Mesenchymal stem cell (in vitro differentiated cells and primary cell): ENCODE measurements at regions not wholly inside any gene's neighbourhood (a gene's known extent, or its start where the extent isn't known, plus 50 kb on each side); places are given as distances from the start of the nearest gene placed in this dataset.
A peak's percentile ranks its signal among the peaks of the same experiment; 100 is the strongest.
"Not testable (repeated sequence)": the region's sequence is repeated elsewhere in the genome, so short reads cannot be mapped to it uniquely, and the experiment has no call there.

Experiments
- DNase-seq: peaks from one replicate; pipeline ENCODE4 v3.0.0-alpha.2; 2013
- H2AFZ ChIP-seq: one replicate; pipeline ENCODE4 v1.6.1; 2013; ENCODE audit warnings: low read depth, mild to moderate bottlenecking, control low read depth, inconsistent platforms, low read length, moderate library complexity
- H2AK5ac ChIP-seq: 2 replicates; pipeline ENCODE4 v1.6.1; 2013; ENCODE audit warnings: low read length, moderate library complexity, mild to moderate bottlenecking, inconsistent platforms; ENCODE audit not compliant: severe bottlenecking
- H2BK120ac ChIP-seq: one replicate; pipeline ENCODE4 v1.6.1; 2013; ENCODE audit warnings: low read depth, mild to moderate bottlenecking, inconsistent platforms, low read length, moderate library complexity
- H2BK12ac ChIP-seq, 2 experiments: one replicate each; pipeline ENCODE4 v1.6.1; 2013; ENCODE audit warnings: inconsistent platforms in 2 of 2, low read length in 2 of 2, mild to moderate bottlenecking in 2 of 2, moderate library complexity in 2 of 2, control low read depth in 1 of 2
- H2BK15ac ChIP-seq: one replicate; pipeline ENCODE4 v1.6.1; 2013; ENCODE audit warnings: mild to moderate bottlenecking, low read depth, inconsistent platforms; ENCODE audit not compliant: poor library complexity, severe bottlenecking
- H2BK5ac ChIP-seq: 2 replicates; pipeline ENCODE4 v1.6.1; 2013; ENCODE audit warnings: low read depth, mild to moderate bottlenecking, low read length, control low read depth, inconsistent platforms; ENCODE audit not compliant: poor library complexity, severe bottlenecking
- H3K14ac ChIP-seq, 2 experiments: one replicate each; pipeline ENCODE4 v1.6.1; 2013; ENCODE audit warnings: inconsistent platforms in 2 of 2, low read length in 2 of 2, control low read depth in 1 of 2, mild to moderate bottlenecking in 1 of 2, moderate library complexity in 1 of 2
- H3K18ac ChIP-seq, 2 experiments: one replicate each; pipeline ENCODE4 v1.6.1; 2013; ENCODE audit warnings: inconsistent platforms in 2 of 2, low read length in 2 of 2, control low read depth in 1 of 2, low read depth in 1 of 2, mild to moderate bottlenecking in 1 of 2
- H3K23ac ChIP-seq, 2 experiments: one replicate each; pipeline ENCODE4 v1.6.1; 2013; ENCODE audit warnings: inconsistent platforms in 2 of 2, low read length in 2 of 2, mild to moderate bottlenecking in 2 of 2, moderate library complexity in 2 of 2, control low read depth in 1 of 2
- H3K27ac ChIP-seq: 2 replicates; pipeline ENCODE4 v1.5.1; 2013; ENCODE audit warnings: mild to moderate bottlenecking, moderate library complexity, low read length, control low read depth, inconsistent platforms; ENCODE audit not compliant: poor library complexity, severe bottlenecking
- H3K27me3 ChIP-seq, 2 experiments: 2 replicates each; pipeline versions ENCODE4 v1.6.1 to v1.7.0; 2013; ENCODE audit warnings: low read length in 2 of 2, mild to moderate bottlenecking in 2 of 2, moderate library complexity in 2 of 2, control low read depth in 1 of 2, inconsistent platforms in 1 of 2; ENCODE audit not compliant: control insufficient read depth in 1 of 2, insufficient read depth in 1 of 2
- H3K36me3 ChIP-seq, 2 experiments: 2 replicates each; pipeline versions ENCODE4 v1.6.1 to v1.7.0; 2013; ENCODE audit warnings: low read length in 2 of 2, control low read depth in 1 of 2, inconsistent platforms in 1 of 2, low read depth in 1 of 2, mild to moderate bottlenecking in 1 of 2; ENCODE audit not compliant: insufficient read depth in 2 of 2, control insufficient read depth in 1 of 2
- H3K4ac ChIP-seq, 2 experiments: one replicate each; pipeline ENCODE4 v1.6.1; 2013; ENCODE audit warnings: inconsistent platforms in 2 of 2, low read length in 2 of 2, mild to moderate bottlenecking in 2 of 2, moderate library complexity in 2 of 2, control low read depth in 1 of 2, low read depth in 1 of 2
- H3K4me1 ChIP-seq: 2 replicates; pipeline ENCODE4 v1.6.1; 2013; ENCODE audit warnings: low read depth, low read length, control low read depth; ENCODE audit not compliant: control insufficient read depth, insufficient read depth
- H3K4me2 ChIP-seq: 2 replicates; pipeline ENCODE4 v1.6.1; 2013; ENCODE audit warnings: low read length, mild to moderate bottlenecking, inconsistent platforms; ENCODE audit not compliant: poor library complexity, severe bottlenecking
- H3K4me3 ChIP-seq, 2 experiments: 2 replicates each; pipeline versions ENCODE4 v1.5.1 to v1.7.0; 2013; ENCODE audit warnings: low read length in 2 of 2, mild to moderate bottlenecking in 2 of 2, control low read depth in 1 of 2, low read depth in 1 of 2; ENCODE audit not compliant: insufficient read depth in 1 of 2
- H3K79me1 ChIP-seq: replicated peaks from 2 replicates; pipeline ENCODE4 v1.6.1; 2013; ENCODE audit warnings: mild to moderate bottlenecking, control low read depth, low read length, inconsistent platforms; ENCODE audit not compliant: poor library complexity, severe bottlenecking
- H3K9ac ChIP-seq: 2 replicates; pipeline ENCODE4 v1.7.0; 2013; ENCODE audit warnings: mild to moderate bottlenecking, low read length, moderate library complexity
- H3K9me3 ChIP-seq: 2 replicates; pipeline ENCODE4 v1.7.0; 2013; ENCODE audit warnings: mild to moderate bottlenecking, low read length; ENCODE audit not compliant: control insufficient read depth
- H4K8ac ChIP-seq: one replicate; pipeline ENCODE4 v1.6.1; 2013; ENCODE audit warnings: inconsistent platforms, mild to moderate bottlenecking, low read length, moderate library complexity
- H4K91ac ChIP-seq: one replicate; pipeline ENCODE4 v1.6.1; 2013; ENCODE audit warnings: mild to moderate bottlenecking, low read length, inconsistent platforms
- WGBS: methylation state at CpG from one replicate; pipeline ENCODE4 v1.1.7; 2013; ENCODE audit warnings: mixed read lengths; 5-methylcytosine and 5-hydroxymethylcytosine counted together

DNA sequence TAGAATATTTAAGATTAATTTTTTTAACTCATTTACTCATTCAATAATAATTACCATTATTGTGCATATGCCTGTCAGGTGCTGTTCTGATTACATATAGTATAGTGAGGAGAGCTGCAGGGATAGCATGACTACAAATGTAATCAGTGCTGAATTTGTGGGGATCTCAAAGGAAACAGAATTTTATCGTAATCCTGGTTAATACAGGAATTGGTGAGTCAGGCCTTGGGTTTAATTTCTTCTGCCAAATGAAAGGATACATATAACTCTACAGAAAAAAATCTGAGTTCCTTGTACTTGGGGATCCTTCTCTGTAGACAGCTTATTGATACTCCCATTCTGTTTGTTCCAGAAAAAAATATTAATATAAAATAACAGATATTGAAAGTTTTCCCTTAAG, 297.2 kb downstream of the GJA1 start:
- no peak overlapping the region for H2AK5ac ChIP-seq
- no peak overlapping the region for H3K4me3 ChIP-seq
- H2BK120ac ChIP-seq, result no peak overlapping the region
- peaks cover 5% of the 10 kb centered on the region for H3K9me3 ChIP-seq
- H3K18ac ChIP-seq, result no peak overlapping the region
- no peaks in the 10 kb centered on the region for H3K4me1 ChIP-seq
- no peak overlapping the region for H3K14ac ChIP-seq
- no peak overlapping the region for H2BK15ac ChIP-seq
- no peak overlapping the region for H4K8ac ChIP-seq
- H3K79me1 ChIP-seq, result no peaks in the 10 kb centered on the region
- peak; percentile 9 for DNase-seq
- no peaks in the 10 kb centered on the region for H3K27me3 ChIP-seq
- H3K27ac ChIP-seq, result no peak overlapping the region
- WGBS, result no CpG with 5 or more reads among the region's 1 CpG
- no peak overlapping the region for H2BK5ac ChIP-seq
- H3K9ac ChIP-seq, result no peak overlapping the region
- H3K4ac ChIP-seq, result no peak overlapping the region
- H3K4me2 ChIP-seq, result no peak overlapping the region
- no peak overlapping the region for H4K91ac ChIP-seq
- H2AFZ ChIP-seq, result no peak overlapping the region
- H3K23ac ChIP-seq, result no peak overlapping the region
- no peaks in the 10 kb centered on the region for H3K36me3 ChIP-seq
- no peak overlapping the region for H2BK12ac ChIP-seq

DNA sequence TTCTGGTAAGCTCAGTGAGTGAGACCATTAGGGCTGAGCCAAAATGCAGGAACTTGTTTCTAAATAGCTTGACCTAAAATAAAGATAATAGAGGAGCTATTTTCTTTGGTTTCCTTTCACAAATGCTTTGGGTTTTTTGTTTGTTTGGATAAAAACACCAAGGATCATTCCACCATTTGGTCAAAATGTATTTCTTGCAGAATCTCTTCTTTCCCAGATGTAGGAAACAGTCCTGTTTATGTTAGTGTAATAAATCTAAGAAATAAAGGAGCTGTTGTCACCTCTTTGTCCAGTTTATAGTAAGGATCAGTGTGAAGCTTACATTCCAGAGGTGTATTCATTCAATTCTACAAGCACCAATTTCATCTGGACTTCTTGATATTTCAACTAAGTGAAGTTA, 297.8 kb downstream of the GJA1 start:
- Histone ChIP-seq H2BK120ac (no peak overlapping the region), H3K4me2 (no peak overlapping the region), H3K9ac (no peak overlapping the region), H2BK15ac (no peak overlapping the region), H4K91ac (no peak overlapping the region), H3K18ac (no peak overlapping the region), H3K4me1 (no peaks in the 10 kb centered on the region), H3K23ac (no peak overlapping the region), H2AK5ac (no peak overlapping the region), H3K9me3 (peaks cover 5% of the 10 kb centered on the region), H3K14ac (no peak overlapping the region), H3K27me3 (no peaks in the 10 kb centered on the region), H3K27ac (no peak overlapping the region), H2BK12ac (no peak overlapping the region), H3K4ac (no peak overlapping the region), H2AFZ (no peak overlapping the region), H2BK5ac (no peak overlapping the region), H3K4me3 (no peak overlapping the region), H3K79me1 (no peaks in the 10 kb centered on the region), H3K36me3 (no peaks in the 10 kb centered on the region), H4K8ac (no peak overlapping the region)
- DNase-seq, result peak; percentile 29

- H3K4me1 ChIP-seq, H2AFZ ChIP-seq, H2BK12ac ChIP-seq, H3K27ac ChIP-seq, H2BK5ac ChIP-seq, H3K4me3 ChIP-seq, H4K8ac ChIP-seq, H3K9me3 ChIP-seq, H3K23ac ChIP-seq, H3K79me1 ChIP-seq, H3K36me3 ChIP-seq, H2BK120ac ChIP-seq, H3K9ac ChIP-seq, DNase-seq, H4K91ac ChIP-seq, H3K4ac ChIP-seq, H2BK15ac ChIP-seq, H3K27me3 ChIP-seq, H2AK5ac ChIP-seq, H3K18ac ChIP-seq, H3K14ac ChIP-seq, H3K4me2 ChIP-seq: not testable (repeated sequence)
- WGBS, result 97% methylated on average over 6 of the region's 6 CpGs
Observed at GRCh38 chr6:121740188-121740587, 304.7 kb downstream of the GJA1 start.

GRCh38 chr6:121743691-121744090, 308.2 kb downstream of the GJA1 start:
- H3K14ac ChIP-seq, result no peak overlapping the region
- H2BK15ac ChIP-seq, result no peak overlapping the region
- H3K27ac ChIP-seq, result no peak overlapping the region
- no peak overlapping the region for H3K4ac ChIP-seq
- no peaks in the 10 kb centered on the region for H3K4me1 ChIP-seq
- no peak overlapping the region for H2AFZ ChIP-seq
- no peak overlapping the region for H4K8ac ChIP-seq
- H2BK5ac ChIP-seq, result no peak overlapping the region
- H3K23ac ChIP-seq, result no peak overlapping the region
- no peak overlapping the region for H3K18ac ChIP-seq
- H2BK120ac ChIP-seq, result no peak overlapping the region
- no peak for DNase-seq
- no peak overlapping the region for H3K9ac ChIP-seq
- H3K9me3 ChIP-seq, result no peaks in the 10 kb centered on the region
- H4K91ac ChIP-seq, result no peak overlapping the region
- no peak overlapping the region for H2AK5ac ChIP-seq
- WGBS, result no CpG with 5 or more reads among the region's 1 CpG
- no peaks in the 10 kb centered on the region for H3K27me3 ChIP-seq
- H3K79me1 ChIP-seq, result no peaks in the 10 kb centered on the region
- H2BK12ac ChIP-seq, result no peak overlapping the region
- H3K4me2 ChIP-seq, result no peak overlapping the region
- H3K36me3 ChIP-seq, result no peaks in the 10 kb centered on the region
- H3K4me3 ChIP-seq, result no peak overlapping the region
